Keratinocyte (primary cell): ENCODE measurements at regions not wholly inside any gene's neighbourhood (a gene's known extent, or its start where the extent isn't known, plus 50 kb on each side); places are given as distances from the start of the nearest gene placed in this dataset.

Experiments
- DNase-seq: peaks from one replicate; pipeline ENCODE4 v3.0.0-alpha.2; 2011; ENCODE audit warnings: low read depth, missing footprints, low spot score
- FAIRE-seq: peaks from 2 replicates; lab custom pipeline; 2011; peaks lifted over from hg19 to GRCh38; lab: Jason Lieb, UNC
- H2AFZ ChIP-seq: 2 replicates; pipeline ENCODE4 v1.6.0; 2012; ENCODE audit warnings: low read length, control low read depth, inconsistent platforms; ENCODE audit not compliant: control insufficient read depth
- H3K27ac ChIP-seq: 2 replicates; pipeline ENCODE4 v1.5.1; 2011; ENCODE audit warnings: low read length; ENCODE audit not compliant: control insufficient read depth, insufficient read depth
- H3K27me3 ChIP-seq: 3 replicates; pipeline ENCODE4 v1.6.0; 2011; ENCODE audit warnings: low read length; ENCODE audit not compliant: control insufficient read depth, insufficient read depth; ENCODE audit errors: extremely low read depth
- H3K36me3 ChIP-seq, 2 experiments: 2 replicates in 1 of 2; 3 replicates in 1 of 2; pipeline ENCODE4 v1.5.1; 2011; ENCODE audit warnings: low read length in 2 of 2, mild to moderate bottlenecking in 1 of 2; ENCODE audit not compliant: control insufficient read depth in 2 of 2, insufficient read depth in 2 of 2; ENCODE audit errors: extremely low read depth in 1 of 2
- H3K4me1 ChIP-seq: 3 replicates; pipeline ENCODE4 v1.5.1; 2011; ENCODE audit warnings: low read length; ENCODE audit not compliant: control insufficient read depth, insufficient read depth; ENCODE audit errors: extremely low read depth
- H3K4me2 ChIP-seq: 3 replicates; pipeline ENCODE4 v1.6.0; 2011; ENCODE audit warnings: low read depth, low read length; ENCODE audit not compliant: control insufficient read depth, insufficient read depth; ENCODE audit errors: extremely low read depth
- H3K4me3 ChIP-seq, 3 experiments: fragments of 200-600 bp in 1 of 3; sonication (generic) in 1 of 3; 2 replicates in 2 of 3; 3 replicates in 1 of 3; pipeline ENCODE4 v1.5.1; 2011 to 2016; ENCODE audit warnings: low read length in 3 of 3, mild to moderate bottlenecking in 3 of 3, control low read depth in 2 of 3, inconsistent platforms in 1 of 3, low read depth in 1 of 3, mixed read lengths in 1 of 3, mixed run types in 1 of 3, moderate library complexity in 1 of 3; ENCODE audit not compliant: control insufficient read depth in 2 of 3, insufficient read depth in 2 of 3; ENCODE audit errors: extremely low read depth in 1 of 3
- H3K79me2 ChIP-seq: 2 replicates; pipeline ENCODE4 v1.6.0; 2012; ENCODE audit warnings: low read length; ENCODE audit not compliant: control insufficient read depth, insufficient read depth
- H3K9ac ChIP-seq: 3 replicates; pipeline ENCODE4 v1.6.0; 2011; ENCODE audit warnings: low read length; ENCODE audit not compliant: control insufficient read depth, insufficient read depth; ENCODE audit errors: extremely low read depth
- H3K9me1 ChIP-seq: 3 replicates; pipeline ENCODE4 v1.6.0; 2011; ENCODE audit warnings: low read length; ENCODE audit not compliant: control insufficient read depth, insufficient read depth; ENCODE audit errors: extremely low read depth
- H3K9me3 ChIP-seq: 2 replicates; pipeline ENCODE4 v1.5.1; 2012; ENCODE audit warnings: low read depth, low read length; ENCODE audit not compliant: control insufficient read depth
- H4K20me1 ChIP-seq: 3 replicates; pipeline ENCODE4 v1.6.0; 2011; ENCODE audit warnings: low read length; ENCODE audit not compliant: control insufficient read depth, insufficient read depth; ENCODE audit errors: extremely low read depth
- CTCF ChIP-seq, 3 experiments: IDR thresholded peaks in 1 of 3; conservative IDR thresholded peaks in 1 of 3; optimal IDR thresholded peaks in 1 of 3; 2 replicates in 2 of 3; 3 replicates in 1 of 3; pipeline versions ENCODE3 to v1.5.1; 2011; ENCODE audit warnings: low read length in 3 of 3, mild to moderate bottlenecking in 3 of 3, moderate library complexity in 2 of 3, control low read depth in 1 of 3, inconsistent platforms in 1 of 3; ENCODE audit not compliant: insufficient read depth in 2 of 3; ENCODE audit errors: extremely low read depth in 1 of 3
- EZH2 ChIP-seq: IDR thresholded peaks from one replicate; pipeline ENCODE4 v1.6.1; 2012; ENCODE audit warnings: inconsistent platforms, mild to moderate bottlenecking, low read length, moderate library complexity
- dilution Hi-C: fragments of 300-500 bp; cut with MboI; formaldehyde crosslinking; loops from one replicate; pipeline ENCODE4 v1.7.0; 2020; ENCODE audit warnings: low sequenced_read_pairs; ENCODE audit not compliant: extremely low pct_ligation_motif_present

GRCh38 chr3:88936831-88937230 is 170.6 kb upstream of the EPHA3 start:
- H3K9me3 ChIP-seq, result no peaks in the 10 kb centered on the region
- H3K9ac ChIP-seq, result no peak overlapping the region
- H3K27ac ChIP-seq, result no peak overlapping the region
- TF ChIP-seq CTCF (optimal IDR thresholded peaks at IDR 0.05 in 1 of 3, IDR thresholded peaks at IDR 0.05 in 1 of 3, conservative IDR thresholded peaks at IDR 0.05 in 1 of 3; ENCODE audit: extremely low read depth in 1 of 3, insufficient read depth in 2 of 3, low read length in 3 of 3) (no peak), EZH2 (no peak)
- no peak overlapping the region for H3K4me2 ChIP-seq
- H3K27me3 ChIP-seq, result no peaks in the 10 kb centered on the region
- no peak for FAIRE-seq
- DNase-seq, result no peak
- no peaks in the 10 kb centered on the region for H3K36me3 ChIP-seq
- H3K79me2 ChIP-seq, result no peaks in the 10 kb centered on the region
- H3K4me3 ChIP-seq, result no peak overlapping the region
- no peaks in the 10 kb centered on the region for H3K9me1 ChIP-seq
- H3K4me1 ChIP-seq, result no peaks in the 10 kb centered on the region
- dilution Hi-C loops, result no loop called here
- no peak overlapping the region for H2AFZ ChIP-seq
- H4K20me1 ChIP-seq, result no peaks in the 10 kb centered on the region

- dilution Hi-C loops, result no loop called here
- H3K4me2 ChIP-seq, result no peak overlapping the region
- no peak for FAIRE-seq
These were observed 167.1 kb upstream of the EPHA3 start for GRCh38 chr3:88940296-88940695.

More at GRCh38 chr3:88940296-88940695, 167.1 kb upstream of the EPHA3 start:
- Histone ChIP-seq H3K27me3 (no peaks in the 10 kb centered on the region), H3K27ac (no peak overlapping the region), H2AFZ (no peak overlapping the region), H3K36me3 (no peaks in the 10 kb centered on the region), H4K20me1 (no peaks in the 10 kb centered on the region), H3K9me3 (no peaks in the 10 kb centered on the region), H3K9ac (no peak overlapping the region), H3K4me3 (no peak overlapping the region), H3K4me1 (no peaks in the 10 kb centered on the region), H3K9me1 (no peaks in the 10 kb centered on the region), H3K79me2 (no peaks in the 10 kb centered on the region)
- TF ChIP-seq CTCF (optimal IDR thresholded peaks at IDR 0.05 in 1 of 3, IDR thresholded peaks at IDR 0.05 in 1 of 3, conservative IDR thresholded peaks at IDR 0.05 in 1 of 3; ENCODE audit: extremely low read depth in 1 of 3, insufficient read depth in 2 of 3, low read length in 3 of 3) (no peak), EZH2 (no peak)
- DNase-seq, result no peak
